GM19324 (cell line): ENCODE measurements at regions not wholly inside any gene's neighbourhood (a gene's known extent, or its start where the extent isn't known, plus 50 kb on each side); places are given as distances from the start of the nearest gene placed in this dataset.

Experiments
- ATAC-seq: cut with Tn5 transposase; IDR thresholded peaks from one replicate; pipeline ENCODE4 v1.9.1; 2021; ENCODE audit warnings: mild to moderate bottlenecking, moderate library complexity; ENCODE audit not compliant: unreplicated experiment, low FRiP score

- no peak for ATAC-seq
Measured at GRCh38 chr1:60331647-60332046, 258.1 kb upstream of the C1orf87 start.

GRCh38 chr1:60329651-60330050 lies 256.1 kb upstream of the C1orf87 start:
- no peak for ATAC-seq

GRCh38 chr1:60311838-60312237 lies 238.3 kb upstream of the C1orf87 start:
- ATAC-seq: no peak

GRCh38 chr1:60299581-60299980 lies 226.0 kb upstream of the C1orf87 start:
- ATAC-seq: no peak

- no peak for ATAC-seq
Measured at GRCh38 chr1:60298290-60298689, 224.7 kb upstream of the C1orf87 start.

GRCh38 chr1:60296794-60297193 lies 223.2 kb upstream of the C1orf87 start:
- ATAC-seq: no peak

- ATAC-seq: no peak
Measured at GRCh38 chr1:60292140-60292539, 218.6 kb upstream of the C1orf87 start.

GRCh38 chr1:60290393-60290792 lies 216.8 kb upstream of the C1orf87 start:
- no peak for ATAC-seq

GRCh38 chr1:60287536-60287935 lies 214.0 kb upstream of the C1orf87 start:
- no peak for ATAC-seq

GRCh38 chr1:60283690-60284089 lies 210.1 kb upstream of the C1orf87 start:
- no peak for ATAC-seq

GRCh38 chr1:60281360-60281932 lies 207.9 kb upstream of the C1orf87 start:
- peak; percentile 81 for ATAC-seq

GRCh38 chr1:60280819-60281218 lies 207.2 kb upstream of the C1orf87 start:
- ATAC-seq: peak; percentile 17

- ATAC-seq: no peak
Measured at GRCh38 chr1:60280256-60280655, 206.7 kb upstream of the C1orf87 start.

GRCh38 chr1:60279798-60280197 lies 206.2 kb upstream of the C1orf87 start:
- no peak for ATAC-seq

- no peak for ATAC-seq
Measured at GRCh38 chr1:60277269-60277668, 203.7 kb upstream of the C1orf87 start.

GRCh38 chr1:60274422-60275290 lies 201.1 kb upstream of the C1orf87 start:
- ATAC-seq: no peak

- no peak for ATAC-seq
Measured at GRCh38 chr1:60273185-60273584, 199.6 kb upstream of the C1orf87 start.

GRCh38 chr1:60271041-60271440 lies 197.5 kb upstream of the C1orf87 start:
- ATAC-seq: no peak

- ATAC-seq: no peak
Measured at GRCh38 chr1:60268451-60268850, 194.9 kb upstream of the C1orf87 start.

- no peak for ATAC-seq
Measured at GRCh38 chr1:60265560-60266535, 192.3 kb upstream of the C1orf87 start.

- no peak for ATAC-seq
Measured at GRCh38 chr1:60262701-60263100, 189.1 kb upstream of the C1orf87 start.
